ENCODE measurements at regions not wholly inside any gene's neighbourhood (a gene's known extent, or its start where the extent isn't known, plus 50 kb on each side); places are given as distances from the start of the nearest gene placed in this dataset.
A peak's percentile ranks its signal among the peaks of the same experiment; 100 is the strongest.

DNA sequence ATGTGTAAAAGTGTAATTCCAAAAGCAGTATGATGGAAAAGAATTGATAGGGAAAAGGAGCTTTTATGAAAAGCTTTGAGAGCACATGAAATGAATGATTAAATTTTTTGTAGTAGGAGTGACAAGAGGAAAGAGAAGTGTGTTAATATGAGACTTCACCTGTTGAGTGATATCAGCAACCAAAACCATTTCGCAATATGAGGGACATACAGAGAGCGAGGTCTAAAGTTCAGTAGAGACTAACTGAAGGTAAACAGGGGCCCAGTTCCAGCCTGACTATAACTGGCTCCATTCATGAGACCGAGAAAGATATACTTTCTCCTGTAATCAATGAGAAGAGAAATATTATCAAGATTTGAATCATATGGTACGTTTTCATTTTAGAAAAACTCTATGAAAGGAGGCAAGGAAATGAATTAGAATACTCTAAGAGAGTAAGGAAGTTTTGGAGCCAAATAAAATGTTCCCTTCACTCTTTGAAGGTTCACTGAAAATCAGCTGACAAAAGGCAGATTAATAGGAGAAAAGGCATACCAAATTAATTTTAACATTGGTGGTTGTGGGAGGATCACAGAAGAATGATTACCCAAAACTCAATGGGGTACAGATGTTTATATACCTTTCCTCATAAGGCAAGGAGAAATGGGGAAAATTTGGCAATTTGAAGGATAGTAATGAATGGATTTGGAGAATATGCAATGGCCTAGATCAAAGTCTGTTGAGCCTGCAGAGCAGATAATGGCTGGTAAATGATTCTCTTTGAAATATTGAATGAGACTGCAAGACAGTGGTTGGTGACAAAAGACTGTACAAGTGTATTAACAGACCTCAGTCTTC is 932.2 kb downstream of the TDRD15 start (continued):
- TF ChIP-seq, protein P1, sequence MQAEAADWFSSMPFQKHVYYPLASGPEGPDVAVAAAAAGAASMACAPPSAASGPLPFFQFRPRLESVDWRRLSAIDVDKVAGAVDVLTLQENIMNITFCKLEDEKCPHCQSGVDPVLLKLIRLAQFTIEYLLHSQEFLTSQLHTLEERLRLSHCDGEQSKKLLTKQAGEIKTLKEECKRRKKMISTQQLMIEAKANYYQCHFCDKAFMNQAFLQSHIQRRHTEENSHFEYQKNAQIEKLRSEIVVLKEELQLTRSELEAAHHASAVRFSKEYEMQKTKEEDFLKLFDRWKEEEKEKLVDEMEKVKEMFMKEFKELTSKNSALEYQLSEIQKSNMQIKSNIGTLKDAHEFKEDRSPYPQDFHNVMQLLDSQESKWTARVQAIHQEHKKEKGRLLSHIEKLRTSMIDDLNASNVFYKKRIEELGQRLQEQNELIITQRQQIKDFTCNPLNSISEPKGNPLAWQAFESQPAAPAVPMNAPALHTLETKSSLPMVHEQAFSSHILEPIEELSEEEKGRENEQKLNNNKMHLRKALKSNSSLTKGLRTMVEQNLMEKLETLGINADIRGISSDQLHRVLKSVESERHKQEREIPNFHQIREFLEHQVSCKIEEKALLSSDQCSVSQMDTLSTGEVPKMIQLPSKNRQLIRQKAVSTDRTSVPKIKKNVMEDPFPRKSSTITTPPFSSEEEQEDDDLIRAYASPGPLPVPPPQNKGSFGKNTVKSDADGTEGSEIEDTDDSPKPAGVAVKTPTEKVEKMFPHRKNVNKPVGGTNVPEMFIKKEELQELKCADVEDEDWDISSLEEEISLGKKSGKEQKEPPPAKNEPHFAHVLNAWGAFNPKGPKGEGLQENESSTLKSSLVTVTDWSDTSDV (CRISPR knock-in tag; IDR thresholded peaks at IDR 0.05), result no peak
- no peak for TF ChIP-seq HNRNPL (IDR thresholded peaks at IDR 0.05; ENCODE audit: low read depth, low read length)
- no peak for TF ChIP-seq SOX6 (IDR thresholded peaks at IDR 0.05)
- peak; percentile 75 for TF ChIP-seq SOX6 (CRISPR knock-in tag; IDR thresholded peaks at IDR 0.05)
- TF ChIP-seq, protein P2, sequence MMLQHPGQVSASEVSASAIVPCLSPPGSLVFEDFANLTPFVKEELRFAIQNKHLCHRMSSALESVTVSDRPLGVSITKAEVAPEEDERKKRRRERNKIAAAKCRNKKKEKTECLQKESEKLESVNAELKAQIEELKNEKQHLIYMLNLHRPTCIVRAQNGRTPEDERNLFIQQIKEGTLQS (CRISPR knock-in tag; IDR thresholded peaks at IDR 0.05), result peak; percentile 74; the same call in 1 of the 2 replicates
- no peak for TF ChIP-seq CCAR2 (optimal IDR thresholded peaks at IDR 0.05; ENCODE audit: low read depth, low read length)
- no peak for TF ChIP-seq ZNF841 (CRISPR knock-in tag; IDR thresholded peaks at IDR 0.05; ENCODE audit: borderline replicate concordance)
- 0 out of 2 replicates have a peak, but pooled peaks have one; percentile 31 for TF ChIP-seq SPEN (CRISPR knock-in tag; IDR thresholded peaks at IDR 0.05; ENCODE audit: low read depth)
- TF ChIP-seq, protein P3, sequence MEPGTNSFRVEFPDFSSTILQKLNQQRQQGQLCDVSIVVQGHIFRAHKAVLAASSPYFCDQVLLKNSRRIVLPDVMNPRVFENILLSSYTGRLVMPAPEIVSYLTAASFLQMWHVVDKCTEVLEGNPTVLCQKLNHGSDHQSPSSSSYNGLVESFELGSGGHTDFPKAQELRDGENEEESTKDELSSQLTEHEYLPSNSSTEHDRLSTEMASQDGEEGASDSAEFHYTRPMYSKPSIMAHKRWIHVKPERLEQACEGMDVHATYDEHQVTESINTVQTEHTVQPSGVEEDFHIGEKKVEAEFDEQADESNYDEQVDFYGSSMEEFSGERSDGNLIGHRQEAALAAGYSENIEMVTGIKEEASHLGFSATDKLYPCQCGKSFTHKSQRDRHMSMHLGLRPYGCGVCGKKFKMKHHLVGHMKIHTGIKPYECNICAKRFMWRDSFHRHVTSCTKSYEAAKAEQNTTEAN (CRISPR knock-in tag; conservative IDR thresholded peaks at IDR 0.05), result peak; percentile 69; the same call in 1 of the 2 replicates
- TF ChIP-seq, protein P4, sequence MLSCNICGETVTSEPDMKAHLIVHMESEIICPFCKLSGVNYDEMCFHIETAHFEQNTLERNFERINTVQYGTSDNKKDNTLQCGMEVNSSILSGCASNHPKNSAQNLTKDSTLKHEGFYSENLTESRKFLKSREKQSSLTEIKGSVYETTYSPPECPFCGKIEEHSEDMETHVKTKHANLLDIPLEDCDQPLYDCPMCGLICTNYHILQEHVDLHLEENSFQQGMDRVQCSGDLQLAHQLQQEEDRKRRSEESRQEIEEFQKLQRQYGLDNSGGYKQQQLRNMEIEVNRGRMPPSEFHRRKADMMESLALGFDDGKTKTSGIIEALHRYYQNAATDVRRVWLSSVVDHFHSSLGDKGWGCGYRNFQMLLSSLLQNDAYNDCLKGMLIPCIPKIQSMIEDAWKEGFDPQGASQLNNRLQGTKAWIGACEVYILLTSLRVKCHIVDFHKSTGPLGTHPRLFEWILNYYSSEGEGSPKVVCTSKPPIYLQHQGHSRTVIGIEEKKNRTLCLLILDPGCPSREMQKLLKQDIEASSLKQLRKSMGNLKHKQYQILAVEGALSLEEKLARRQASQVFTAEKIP (CRISPR knock-in tag; IDR thresholded peaks at IDR 0.05; ENCODE audit: borderline replicate concordance), result no peak
- peak; percentile 82; the same call in 1 of the 2 replicates for TF ChIP-seq IRF2 (CRISPR knock-in tag; IDR thresholded peaks at IDR 0.05)
- no peak for TF ChIP-seq ZNF549 (CRISPR knock-in tag; IDR thresholded peaks at IDR 0.05)
- TF ChIP-seq TSC22D2 (CRISPR knock-in tag; IDR thresholded peaks at IDR 0.05; ENCODE audit: borderline replicate concordance), result 0 out of 2 replicates have a peak, but pooled peaks have one; percentile 57
- 0 out of 2 replicates have a peak, but pooled peaks have one; percentile 8 for TF ChIP-seq ONECUT2 (CRISPR knock-in tag; IDR thresholded peaks at IDR 0.05)
- 0 out of 2 replicates have a peak, but pooled peaks have one; percentile 30 for TF ChIP-seq CBFB (CRISPR knock-in tag; IDR thresholded peaks at IDR 0.05)
- peak in 1 of 2 experiments; percentile 35; a peak in 1 of 4 replicates for TF ChIP-seq NR2F1 (CRISPR knock-in tag; IDR thresholded peaks at IDR 0.05)
- peak; percentile 72 for TF ChIP-seq SAP130 (CRISPR knock-in tag; IDR thresholded peaks at IDR 0.05; ENCODE audit: low read depth)
- TF ChIP-seq, protein P5, sequence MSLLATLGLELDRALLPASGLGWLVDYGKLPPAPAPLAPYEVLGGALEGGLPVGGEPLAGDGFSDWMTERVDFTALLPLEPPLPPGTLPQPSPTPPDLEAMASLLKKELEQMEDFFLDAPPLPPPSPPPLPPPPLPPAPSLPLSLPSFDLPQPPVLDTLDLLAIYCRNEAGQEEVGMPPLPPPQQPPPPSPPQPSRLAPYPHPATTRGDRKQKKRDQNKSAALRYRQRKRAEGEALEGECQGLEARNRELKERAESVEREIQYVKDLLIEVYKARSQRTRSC (CRISPR knock-in tag; IDR thresholded peaks at IDR 0.05; ENCODE audit: low read depth), result no peak
- no peak for TF ChIP-seq ZNF713 (CRISPR knock-in tag; IDR thresholded peaks at IDR 0.05)
- TF ChIP-seq NKX3-1 (CRISPR knock-in tag; IDR thresholded peaks at IDR 0.05), result no peak
- TF ChIP-seq, protein P6, sequence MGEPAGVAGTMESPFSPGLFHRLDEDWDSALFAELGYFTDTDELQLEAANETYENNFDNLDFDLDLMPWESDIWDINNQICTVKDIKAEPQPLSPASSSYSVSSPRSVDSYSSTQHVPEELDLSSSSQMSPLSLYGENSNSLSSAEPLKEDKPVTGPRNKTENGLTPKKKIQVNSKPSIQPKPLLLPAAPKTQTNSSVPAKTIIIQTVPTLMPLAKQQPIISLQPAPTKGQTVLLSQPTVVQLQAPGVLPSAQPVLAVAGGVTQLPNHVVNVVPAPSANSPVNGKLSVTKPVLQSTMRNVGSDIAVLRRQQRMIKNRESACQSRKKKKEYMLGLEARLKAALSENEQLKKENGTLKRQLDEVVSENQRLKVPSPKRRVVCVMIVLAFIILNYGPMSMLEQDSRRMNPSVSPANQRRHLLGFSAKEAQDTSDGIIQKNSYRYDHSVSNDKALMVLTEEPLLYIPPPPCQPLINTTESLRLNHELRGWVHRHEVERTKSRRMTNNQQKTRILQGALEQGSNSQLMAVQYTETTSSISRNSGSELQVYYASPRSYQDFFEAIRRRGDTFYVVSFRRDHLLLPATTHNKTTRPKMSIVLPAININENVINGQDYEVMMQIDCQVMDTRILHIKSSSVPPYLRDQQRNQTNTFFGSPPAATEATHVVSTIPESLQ (CRISPR knock-in tag; conservative IDR thresholded peaks at IDR 0.05), result no peak

Measured in HepG2 (cell line).